ENCODE measurements at regions not wholly inside any gene's neighbourhood (a gene's known extent, or its start where the extent isn't known, plus 50 kb on each side); places are given as distances from the start of the nearest gene placed in this dataset.

DNA sequence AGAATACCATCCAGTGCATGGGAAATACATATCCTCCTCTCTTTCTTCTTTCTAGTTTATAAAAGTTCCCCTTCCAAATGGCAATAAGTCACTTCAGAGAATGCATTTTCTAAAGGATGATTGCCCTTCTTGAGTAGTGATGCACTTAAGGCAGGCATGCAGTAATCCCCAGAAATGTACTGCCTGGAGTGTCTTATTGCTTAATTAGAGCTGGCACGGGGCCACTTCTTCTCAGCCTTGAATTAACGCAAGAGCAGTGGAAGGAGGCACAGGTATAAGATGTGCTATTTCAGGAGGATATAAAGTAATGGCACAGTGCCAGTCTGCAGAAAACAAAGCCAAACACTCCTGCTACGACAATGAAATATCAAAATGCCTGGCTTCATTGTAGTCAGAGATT is 371.4 kb upstream of the FAM241A start:
- no peaks in the 10 kb centered on the region for H3K79me2 ChIP-seq (ENCODE audit: control insufficient read depth, insufficient read depth, low read length)
- H3K9ac ChIP-seq (ENCODE audit: control insufficient read depth, extremely low read depth, insufficient read depth, low read length): no peak overlapping the region
- H3K9me1 ChIP-seq (ENCODE audit: control insufficient read depth, extremely low read depth, insufficient read depth, low read length): no peaks in the 10 kb centered on the region
- no peak overlapping the region for H2AFZ ChIP-seq (ENCODE audit: control insufficient read depth, low read length)
- no peak overlapping the region for H3K4me2 ChIP-seq (ENCODE audit: control insufficient read depth, extremely low read depth, insufficient read depth, low read depth, low read length)
- no peaks in the 10 kb centered on the region for H3K4me1 ChIP-seq (ENCODE audit: control insufficient read depth, extremely low read depth, insufficient read depth, low read length)
- no peaks in the 10 kb centered on the region for H3K27me3 ChIP-seq (ENCODE audit: control insufficient read depth, extremely low read depth, insufficient read depth, low read length)
- dilution Hi-C loops (cut with MboI; ENCODE audit: extremely low pct_ligation_motif_present, low sequenced_read_pairs): no loop called here
- H3K27ac ChIP-seq (ENCODE audit: control insufficient read depth, insufficient read depth, low read length): no peak overlapping the region
- H4K20me1 ChIP-seq (ENCODE audit: control insufficient read depth, extremely low read depth, insufficient read depth, low read length): no peaks in the 10 kb centered on the region
- TF ChIP-seq, protein P1, sequence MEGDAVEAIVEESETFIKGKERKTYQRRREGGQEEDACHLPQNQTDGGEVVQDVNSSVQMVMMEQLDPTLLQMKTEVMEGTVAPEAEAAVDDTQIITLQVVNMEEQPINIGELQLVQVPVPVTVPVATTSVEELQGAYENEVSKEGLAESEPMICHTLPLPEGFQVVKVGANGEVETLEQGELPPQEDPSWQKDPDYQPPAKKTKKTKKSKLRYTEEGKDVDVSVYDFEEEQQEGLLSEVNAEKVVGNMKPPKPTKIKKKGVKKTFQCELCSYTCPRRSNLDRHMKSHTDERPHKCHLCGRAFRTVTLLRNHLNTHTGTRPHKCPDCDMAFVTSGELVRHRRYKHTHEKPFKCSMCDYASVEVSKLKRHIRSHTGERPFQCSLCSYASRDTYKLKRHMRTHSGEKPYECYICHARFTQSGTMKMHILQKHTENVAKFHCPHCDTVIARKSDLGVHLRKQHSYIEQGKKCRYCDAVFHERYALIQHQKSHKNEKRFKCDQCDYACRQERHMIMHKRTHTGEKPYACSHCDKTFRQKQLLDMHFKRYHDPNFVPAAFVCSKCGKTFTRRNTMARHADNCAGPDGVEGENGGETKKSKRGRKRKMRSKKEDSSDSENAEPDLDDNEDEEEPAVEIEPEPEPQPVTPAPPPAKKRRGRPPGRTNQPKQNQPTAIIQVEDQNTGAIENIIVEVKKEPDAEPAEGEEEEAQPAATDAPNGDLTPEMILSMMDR (optimal IDR thresholded peaks at IDR 0.05 in 1 of 3, IDR thresholded peaks at IDR 0.05 in 1 of 3, conservative IDR thresholded peaks at IDR 0.05 in 1 of 3; ENCODE audit: extremely low read depth in 1 of 3, insufficient read depth in 2 of 3, low read length in 3 of 3): no peak
- TF ChIP-seq EZH2 (IDR thresholded peaks at IDR 0.05; ENCODE audit: low read length): no peak
- DNase-seq (ENCODE audit: low read depth, low spot score) (no peak), FAIRE-seq (no peak)
- no peak overlapping the region for H3K4me3 ChIP-seq (ENCODE audit: control insufficient read depth in 2 of 3, extremely low read depth in 1 of 3, insufficient read depth in 2 of 3, low read depth in 1 of 3, low read length in 3 of 3)
- H3K9me3 ChIP-seq (ENCODE audit: control insufficient read depth, low read depth, low read length): no peaks in the 10 kb centered on the region
- no peaks in the 10 kb centered on the region for H3K36me3 ChIP-seq (ENCODE audit: control insufficient read depth in 2 of 2, extremely low read depth in 1 of 2, insufficient read depth in 2 of 2, low read length in 2 of 2)

DNA sequence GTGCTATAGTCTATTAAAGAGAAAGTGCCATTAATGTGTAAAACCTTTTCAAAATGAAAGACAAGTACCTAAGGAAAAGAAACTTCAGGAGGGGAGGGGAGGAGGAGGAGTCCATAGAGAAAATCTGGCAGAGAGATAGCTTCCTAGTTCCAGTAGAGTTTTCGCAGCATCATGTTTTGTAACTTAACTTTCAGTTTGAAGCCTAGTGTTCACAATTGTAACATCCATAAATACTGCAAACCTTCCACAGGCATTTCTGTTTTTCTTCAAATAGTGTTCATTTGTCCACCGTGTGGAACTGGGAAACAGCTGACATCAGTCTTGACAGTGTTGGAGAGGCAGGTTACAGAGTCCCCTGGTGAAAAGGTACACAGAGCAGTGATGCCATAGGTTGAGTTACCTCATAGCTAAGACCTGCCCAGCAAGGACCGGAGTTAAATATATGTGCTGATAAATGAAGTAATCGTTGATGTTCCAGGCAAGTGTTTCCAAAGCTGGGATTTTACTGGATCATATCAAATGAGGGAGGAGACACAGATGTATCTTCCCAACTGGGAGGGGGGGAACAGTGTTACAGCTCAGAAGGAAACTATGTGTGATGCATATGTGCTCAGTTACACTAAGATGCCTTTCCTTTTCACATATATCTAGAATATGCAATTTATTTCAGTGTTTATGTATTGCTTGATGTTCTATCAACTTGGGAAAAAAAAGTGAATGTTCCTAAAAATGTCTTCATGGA is 369.5 kb upstream of the FAM241A start:
- Histone ChIP-seq H4K20me1 (ENCODE audit: control insufficient read depth, extremely low read depth, insufficient read depth, low read length) (no peaks in the 10 kb centered on the region), H3K4me3 (ENCODE audit: control insufficient read depth in 2 of 3, extremely low read depth in 1 of 3, insufficient read depth in 2 of 3, low read depth in 1 of 3, low read length in 3 of 3) (no peak overlapping the region), H3K79me2 (ENCODE audit: control insufficient read depth, insufficient read depth, low read length) (no peaks in the 10 kb centered on the region), H3K27ac (ENCODE audit: control insufficient read depth, insufficient read depth, low read length) (no peak overlapping the region), H3K36me3 (ENCODE audit: control insufficient read depth in 2 of 2, extremely low read depth in 1 of 2, insufficient read depth in 2 of 2, low read length in 2 of 2) (no peaks in the 10 kb centered on the region), H3K4me1 (ENCODE audit: control insufficient read depth, extremely low read depth, insufficient read depth, low read length) (no peaks in the 10 kb centered on the region), H2AFZ (ENCODE audit: control insufficient read depth, low read length) (no peak overlapping the region), H3K27me3 (ENCODE audit: control insufficient read depth, extremely low read depth, insufficient read depth, low read length) (no peaks in the 10 kb centered on the region), H3K9ac (ENCODE audit: control insufficient read depth, extremely low read depth, insufficient read depth, low read length) (no peak overlapping the region), H3K9me1 (ENCODE audit: control insufficient read depth, extremely low read depth, insufficient read depth, low read length) (no peaks in the 10 kb centered on the region), H3K4me2 (ENCODE audit: control insufficient read depth, extremely low read depth, insufficient read depth, low read depth, low read length) (no peak overlapping the region), H3K9me3 (ENCODE audit: control insufficient read depth, low read depth, low read length) (no peaks in the 10 kb centered on the region)
- DNase-seq (ENCODE audit: low read depth, low spot score) (no peak), FAIRE-seq (no peak)
- TF ChIP-seq EZH2 (IDR thresholded peaks at IDR 0.05; ENCODE audit: low read length): no peak
- TF ChIP-seq, protein P1 (optimal IDR thresholded peaks at IDR 0.05 in 1 of 3, IDR thresholded peaks at IDR 0.05 in 1 of 3, conservative IDR thresholded peaks at IDR 0.05 in 1 of 3; ENCODE audit: extremely low read depth in 1 of 3, insufficient read depth in 2 of 3, low read length in 3 of 3): no peak
- dilution Hi-C loops (cut with MboI; ENCODE audit: extremely low pct_ligation_motif_present, low sequenced_read_pairs): no loop called here

All from keratinocyte (primary cell).